HepG2 (cell line): ENCODE measurements at regions not wholly inside any gene's neighbourhood (a gene's known extent, or its start where the extent isn't known, plus 50 kb on each side); places are given as distances from the start of the nearest gene placed in this dataset.

Source experiments
- ATAC-seq: fragments of 200-7000 bp; cut with Tn5 transposase; 3 replicates; pipeline ENCODE4 v1.9.1; 2020; ENCODE audit warnings: mild to moderate bottlenecking, moderate library complexity
- BruUV-seq: library from RNA; stranded (reverse); fragments of 400-500 nt; replicated peaks from 2 replicates; lab custom pipeline; 2021; lab: Mats Ljungman, UMichigan
- CTCF ChIA-PET: fragments of 300-600 bp; formaldehyde crosslinking; extraction: SDS; loops from one replicate; lab custom pipeline; 2021; ENCODE audit warnings: low total read pairs, inconsistent platforms, low intra/inter-chr PET ratio; lab: Yijun Ruan, JAX
- POLR2A ChIA-PET: fragments of 350-600 bp; sonication (Branson Sonifier 250); formaldehyde crosslinking; loops from one replicate; lab custom pipeline; 2020; ENCODE audit warnings: antibody characterized with exemption, inconsistent platforms; lab: Yijun Ruan, JAX
- DNase-seq: peaks from one replicate; pipeline ENCODE4 v3.0.0-alpha.2; 2015; ENCODE audit warnings: low spot score
- FAIRE-seq: peaks from 3 replicates; lab custom pipeline; 2011; peaks lifted over from hg19 to GRCh38; lab: Jason Lieb, UNC
- H2AFZ ChIP-seq: one replicate; pipeline ENCODE4 v1.6.1; 2011; ENCODE audit warnings: low read length, inconsistent platforms
- H3K27ac ChIP-seq: fragments of 300-600 bp; 3 replicates; pipeline ENCODE4 v1.8.0; 2011; ENCODE audit warnings: mixed run types, mild to moderate bottlenecking, mixed read lengths, low read length, inconsistent platforms; ENCODE audit not compliant: insufficient read depth; ENCODE audit errors: extremely low read length
- H3K27me3 ChIP-seq, 2 experiments: fragments of 200-600 bp in 1 of 2; 2 replicates in 1 of 2; 3 replicates in 1 of 2; pipeline versions ENCODE4 v1.6.0 to v1.8.0; 2011; ENCODE audit warnings: low read length in 2 of 2, mild to moderate bottlenecking in 2 of 2, moderate library complexity in 2 of 2, inconsistent platforms in 1 of 2; ENCODE audit not compliant: insufficient read depth in 2 of 2, control insufficient read depth in 1 of 2
- H3K36me3 ChIP-seq, 2 experiments: fragments of 200-600 bp in 1 of 2; replicated peaks in 1 of 2; 2 replicates in 1 of 2; 3 replicates in 1 of 2; pipeline versions ENCODE4 v1.5.1 to v1.8.0; 2011; ENCODE audit warnings: low read length in 2 of 2, inconsistent platforms in 1 of 2; ENCODE audit not compliant: insufficient read depth in 2 of 2, control insufficient read depth in 1 of 2
- H3K4me1 ChIP-seq: 2 replicates; pipeline ENCODE4 v1.5.1; 2012; ENCODE audit warnings: low read length, inconsistent platforms; ENCODE audit not compliant: insufficient read depth
- H3K4me2 ChIP-seq: 2 replicates; pipeline ENCODE4 v1.6.0; 2011; ENCODE audit warnings: low read depth, low read length, inconsistent platforms
- H3K4me3 ChIP-seq, 3 experiments: fragments of 200-600 bp in 1 of 3; sonication (generic), shearing (Covaris generic) in 1 of 3; replicated peaks in 1 of 3; 2 replicates each; pipeline ENCODE4 v1.5.1; 2011 to 2016; ENCODE audit warnings: low read length in 3 of 3, inconsistent platforms in 2 of 3, low read depth in 2 of 3, mild to moderate bottlenecking in 2 of 3, control low read depth in 1 of 3, mixed read lengths in 1 of 3; ENCODE audit not compliant: insufficient read depth in 1 of 3
- H3K79me2 ChIP-seq: one replicate; pipeline ENCODE4 v1.6.1; 2011; ENCODE audit warnings: low read length, inconsistent platforms; ENCODE audit not compliant: insufficient read depth
- H3K9ac ChIP-seq: 2 replicates; pipeline ENCODE4 v1.6.0; 2011; ENCODE audit warnings: mild to moderate bottlenecking, low read depth, low read length, inconsistent platforms; ENCODE audit not compliant: insufficient read depth
- H3K9me3 ChIP-seq: 2 replicates; pipeline ENCODE4 v1.5.1; 2012; ENCODE audit warnings: mild to moderate bottlenecking, low read length
- H4K20me1 ChIP-seq: 2 replicates; pipeline ENCODE4 v1.6.0; 2011; ENCODE audit warnings: inconsistent platforms, mild to moderate bottlenecking, low read length, moderate library complexity; ENCODE audit not compliant: insufficient read depth
- CEBPG ChIP-seq: IDR thresholded peaks from 2 replicates; pipeline ENCODE4 v1.6.1; 2016
- CENPBD1 ChIP-seq: sonication (generic); formaldehyde crosslinking; IDR thresholded peaks from 2 replicates; pipeline ENCODE4 v1.8.0; 2022; ENCODE audit warnings: missing genetic modification reagents, low read depth, mild to moderate bottlenecking, borderline replicate concordance
- ELF4 ChIP-seq: sonication (generic); formaldehyde crosslinking; IDR thresholded peaks from 2 replicates; pipeline ENCODE4 v1.5.0; 2020; ENCODE audit warnings: missing genetic modification reagents, mild to moderate bottlenecking, moderate library complexity, borderline replicate concordance
- JUNB ChIP-seq: sonication (generic); formaldehyde crosslinking; IDR thresholded peaks from 2 replicates; pipeline ENCODE4 v1.8.0; 2022; ENCODE audit warnings: missing genetic modification reagents, mild to moderate bottlenecking, borderline replicate concordance
- KAT8 ChIP-seq: IDR thresholded peaks from 2 replicates; pipeline ENCODE4 v1.6.1; 2016; ENCODE audit warnings: missing genetic modification reagents, missing compliant biosample characterization
- MTERF4 ChIP-seq: sonication (generic); formaldehyde crosslinking; IDR thresholded peaks from 2 replicates; pipeline ENCODE4 v1.8.0; 2023; ENCODE audit warnings: mild to moderate bottlenecking, missing genetic modification reagents
- MTF2 ChIP-seq: sonication (generic); formaldehyde crosslinking; IDR thresholded peaks from 2 replicates; pipeline ENCODE4 v1.5.0; 2020; ENCODE audit warnings: missing genetic modification reagents, borderline replicate concordance
- PRPF4 ChIP-seq: fragments of 200-400 bp; formaldehyde crosslinking; IDR thresholded peaks from 2 replicates; pipeline ENCODE4 v1.6.1; 2016; ENCODE audit warnings: low read length, low read depth; ENCODE audit not compliant: poor library complexity, severe bottlenecking
- TOE1 ChIP-seq: sonication (generic); formaldehyde crosslinking; IDR thresholded peaks from 2 replicates; pipeline ENCODE4 v1.4.0; 2020; ENCODE audit warnings: mild to moderate bottlenecking, missing genetic modification reagents
- U2AF1 ChIP-seq: fragments of 200-400 bp; formaldehyde crosslinking; optimal IDR thresholded peaks from 2 replicates; pipeline ENCODE3; 2017; ENCODE audit warnings: mild to moderate bottlenecking, low read depth, low read length
- ZBTB2 ChIP-seq: sonication (generic); formaldehyde crosslinking; IDR thresholded peaks from 2 replicates; pipeline ENCODE4 v1.8.0; 2022; ENCODE audit warnings: low read depth, missing genetic modification reagents
- ZNF530 ChIP-seq: sonication (generic); formaldehyde crosslinking; IDR thresholded peaks from 2 replicates; pipeline ENCODE4 v1.5.0; 2020; ENCODE audit warnings: low read depth, mild to moderate bottlenecking, missing genetic modification reagents
- ZNF580 ChIP-seq: IDR thresholded peaks from 2 replicates; pipeline ENCODE4 v1.6.1; 2016; ENCODE audit warnings: low read depth, borderline replicate concordance
- ZNF782 ChIP-seq: sonication (generic); formaldehyde crosslinking; IDR thresholded peaks from 2 replicates; pipeline ENCODE4 v1.4.0; 2020; ENCODE audit warnings: missing genetic modification reagents, mild to moderate bottlenecking, borderline replicate concordance
- WGBS: methylation state at CpG from one replicate; pipeline ENCODE4 v1.1.6; 2017; ENCODE audit warnings: low lambda C conversion rate; 5-methylcytosine and 5-hydroxymethylcytosine counted together
- in situ Hi-C: cut with HindIII; loops from 2 replicates; pipeline ENCODE4 v1.10.0; 2017; ENCODE audit warnings: low pct_unique_long_range_greater_than_20kb; ENCODE audit not compliant: extremely low pct_ligation_motif_present
- intact Hi-C: fragments of 100-400 bp; cut with micrococcal nuclease; formaldehyde crosslinking; loops from one replicate; pipeline ENCODE4 v1.10.0; 2022; ENCODE audit not compliant: unreplicated experiment

DNA sequence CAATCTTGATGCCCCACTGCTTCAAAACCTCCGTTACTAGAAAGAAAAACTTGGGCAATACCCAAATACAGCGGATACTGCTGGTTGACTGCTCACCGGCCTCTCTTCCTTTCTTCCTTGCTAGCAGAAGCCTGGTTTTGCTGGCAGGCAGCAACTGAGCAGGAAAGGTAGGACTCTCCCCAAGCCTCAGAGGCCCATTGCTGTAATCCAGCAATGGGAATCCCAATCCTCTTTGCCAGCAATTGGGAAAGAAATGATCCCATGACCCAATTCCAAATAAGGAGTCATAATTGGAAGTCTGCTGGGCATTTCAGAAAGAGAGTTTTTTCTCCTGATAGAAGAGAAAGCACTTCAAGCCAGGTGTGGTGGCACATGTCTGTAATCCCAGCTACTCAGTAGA lies 394.5 kb downstream of the BCOR start:
- Histone ChIP-seq H3K9ac (no peak overlapping the region), H3K4me1 (no peaks in the 10 kb centered on the region; the same call in 1 of the 2 replicates), H3K9me3 (no peaks in the 10 kb centered on the region), H3K27me3 (no peaks in the 10 kb centered on the region), H3K4me3 (no peak overlapping the region), H3K27ac (no peak overlapping the region), H3K4me2 (no peak overlapping the region), H4K20me1 (no peaks in the 10 kb centered on the region), H3K36me3 (no peaks in the 10 kb centered on the region), H3K79me2 (no peaks in the 10 kb centered on the region), H2AFZ (no peak overlapping the region)
- no TSS peak for BruUV-seq
- DNase-seq (no peak), ATAC-seq (no peak), FAIRE-seq (no peak)
- POLR2A ChIA-PET, result no interaction called here
- TF ChIP-seq MTF2 (CRISPR knock-in tag) (no peak), MTERF4 (no peak)
- WGBS, result no CpG with 5 or more reads among the region's 3 CpGs
- CTCF ChIA-PET, result no interaction called here
- in situ Hi-C loops, result no loop called here
- intact Hi-C loops, result no loop called here

DNA sequence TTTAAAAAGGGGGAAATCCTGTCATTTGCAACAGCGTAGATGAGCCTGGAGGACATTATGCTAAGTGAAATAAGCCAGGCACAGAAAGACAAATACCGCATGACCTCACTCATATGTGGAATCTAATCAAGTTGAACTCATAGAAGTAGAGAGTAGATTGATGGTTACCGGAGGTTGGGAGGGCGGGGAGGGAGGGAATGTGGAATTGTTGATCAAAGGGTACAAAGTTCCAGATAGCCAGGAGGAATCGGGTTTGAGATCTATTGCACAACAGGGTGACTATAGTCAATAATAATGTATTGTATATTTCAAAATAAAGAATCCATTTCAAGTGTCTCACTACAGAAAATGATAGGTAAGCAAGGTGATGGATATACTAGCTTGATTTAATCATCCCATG lies 393.2 kb downstream of the BCOR start:
- intact Hi-C loops (no loop called here), in situ Hi-C loops (no loop called here)
- no peaks in the 10 kb centered on the region for H3K79me2 ChIP-seq
- ChIA-PET POLR2A (no interaction called here), CTCF (no interaction called here)
- H3K4me1 ChIP-seq, result no peaks in the 10 kb centered on the region; the same call in 1 of the 2 replicates
- ATAC-seq (no peak), DNase-seq (peak; percentile 46), FAIRE-seq (no peak)
- no peak overlapping the region for H2AFZ ChIP-seq
- no peak overlapping the region for H3K4me3 ChIP-seq
- H3K27ac ChIP-seq, result no peak overlapping the region
- WGBS, result 3% methylated on average over 5 of the region's 5 CpGs
- H3K27me3 ChIP-seq, result no peaks in the 10 kb centered on the region
- H3K4me2 ChIP-seq, result no peak overlapping the region
- H3K9me3 ChIP-seq, result no peaks in the 10 kb centered on the region
- no peaks in the 10 kb centered on the region for H4K20me1 ChIP-seq
- no peaks in the 10 kb centered on the region for H3K36me3 ChIP-seq
- no peak overlapping the region for H3K9ac ChIP-seq
- no TSS peak for BruUV-seq
- TF ChIP-seq U2AF1 (no peak), ZNF580 (CRISPR knock-in tag) (no peak), PRPF4 (no peak), KAT8 (CRISPR knock-in tag) (no peak), ELF4 (no peak), ZNF530 (no peak), TOE1 (no peak), CENPBD1 (no peak), JUNB (no peak), CEBPG (CRISPR knock-in tag) (peak; percentile 38; the same call in 1 of the 2 replicates), ZNF782 (no peak), ZBTB2 (CRISPR knock-in tag) (no peak)
